Neural progenitor cell (in vitro differentiated cells): ENCODE measurements at regions not wholly inside any gene's neighbourhood (a gene's known extent, or its start where the extent isn't known, plus 50 kb on each side); places are given as distances from the start of the nearest gene placed in this dataset.

Source experiments
- CTCF ChIP-seq: fragments of 200-600 bp; sonication (generic); IDR thresholded peaks from 2 replicates; pipeline ENCODE4 v1.5.1; 2017; ENCODE audit warnings: antibody characterized with exemption, mild to moderate bottlenecking
- EZH2 ChIP-seq: fragments of 200-600 bp; sonication (generic); IDR thresholded peaks from 2 replicates; pipeline ENCODE4 v1.6.1; 2017; ENCODE audit warnings: antibody characterized with exemption, mild to moderate bottlenecking, moderate library complexity
- EZH2phosphoT487 ChIP-seq: fragments of 200-600 bp; sonication (generic); IDR thresholded peaks from 2 replicates; pipeline ENCODE4 v1.6.1; 2017; ENCODE audit warnings: antibody characterized with exemption

- no peak for TF ChIP-seq EZH2
- no peak for TF ChIP-seq CTCF
- TF ChIP-seq EZH2phosphoT487: no peak
These were observed 90.0 kb upstream of the SIRPA start for GRCh38 chr20:1805161-1805581.
